ENCODE measurements at regions not wholly inside any gene's neighbourhood (a gene's known extent, or its start where the extent isn't known, plus 50 kb on each side); places are given as distances from the start of the nearest gene placed in this dataset.

- Histone ChIP-seq H3K4me1 (no peaks in the 10 kb centered on the region), H3K9me3 (peaks cover 0 to 4% (median 0%) of the 10 kb centered on the region in 3 donors), H3K27me3 (no peaks in the 10 kb centered on the region), H3K27ac (no peak overlapping the region), H3K4me3 (no peak overlapping the region), H3K36me3 (no peaks in the 10 kb centered on the region)
- TF ChIP-seq CTCF (IDR thresholded peaks at IDR 0.05) (no peak), POLR2A (IDR thresholded peaks at IDR 0.05) (no peak)
- intact Hi-C loops (cut with DNase I): no loop called here
- no peak for DNase-seq
- WGBS, 2 donors: 88 to 96% methylated on average over 2 of the region's 2 CpGs
These were observed 496.9 kb upstream of the ADAMTS16 start for GRCh38 chr5:4643190-4643589.

- Histone ChIP-seq H3K9me3 (peaks cover 0 to 4% (median 0%) of the 10 kb centered on the region in 3 donors), H3K36me3 (no peaks in the 10 kb centered on the region), H3K27me3 (no peaks in the 10 kb centered on the region), H3K4me3 (no peak overlapping the region), H3K4me1 (no peaks in the 10 kb centered on the region), H3K27ac (no peak overlapping the region)
- intact Hi-C loops (cut with DNase I): no loop called here
- TF ChIP-seq POLR2A (IDR thresholded peaks at IDR 0.05): no peak
- no peak for TF ChIP-seq CTCF (IDR thresholded peaks at IDR 0.05)
- 92 to 93% methylated on average over 15 to 16 of the region's 17 CpGs for WGBS, 2 donors
- DNase-seq: no peak
These were observed 496.2 kb upstream of the ADAMTS16 start for GRCh38 chr5:4643960-4644359.

GRCh38 chr5:4646715-4647375, 493.3 kb upstream of the ADAMTS16 start:
- Histone ChIP-seq H3K9me3 (peaks cover 0 to 4% (median 0%) of the 10 kb centered on the region in 3 donors), H3K4me1 (no peaks in the 10 kb centered on the region), H3K36me3 (no peaks in the 10 kb centered on the region), H3K27me3 (no peaks in the 10 kb centered on the region), H3K4me3 (no peak overlapping the region), H3K27ac (no peak overlapping the region)
- intact Hi-C loops (cut with DNase I): no loop called here
- no peak for DNase-seq
- 59 to 71% methylated on average over 8 of the region's 8 CpGs for WGBS, 2 donors
- TF ChIP-seq CTCF (IDR thresholded peaks at IDR 0.05) (no peak), POLR2A (IDR thresholded peaks at IDR 0.05) (no peak)

- H3K4me3 ChIP-seq: no peak overlapping the region
- no peaks in the 10 kb centered on the region for H3K27me3 ChIP-seq
- no peak for DNase-seq
- H3K9me3 ChIP-seq: peaks cover 0 to 4% (median 0%) of the 10 kb centered on the region in 3 donors
- 81 to 90% methylated on average over 7 of the region's 7 CpGs for WGBS, 2 donors
- intact Hi-C loops (cut with DNase I): no loop called here
- H3K4me1 ChIP-seq: no peaks in the 10 kb centered on the region
- no peak overlapping the region for H3K27ac ChIP-seq
- H3K36me3 ChIP-seq: no peaks in the 10 kb centered on the region
- TF ChIP-seq POLR2A (IDR thresholded peaks at IDR 0.05): no peak
- TF ChIP-seq CTCF (IDR thresholded peaks at IDR 0.05): no peak
These were observed 492.2 kb upstream of the ADAMTS16 start for GRCh38 chr5:4647955-4648354.

GRCh38 chr5:4651806-4652565, 488.1 kb upstream of the ADAMTS16 start:
- Histone ChIP-seq H3K4me3 (no peak overlapping the region), H3K4me1 (no peaks in the 10 kb centered on the region), H3K27me3 (no peaks in the 10 kb centered on the region), H3K27ac (no peak overlapping the region), H3K36me3 (no peaks in the 10 kb centered on the region), H3K9me3 (no peaks in the 10 kb centered on the region)
- no peak for DNase-seq
- 38% methylated on average over 6 of the region's 6 CpGs for WGBS, 2 donors
- TF ChIP-seq POLR2A (IDR thresholded peaks at IDR 0.05): no peak
- TF ChIP-seq CTCF (IDR thresholded peaks at IDR 0.05): no peak
- intact Hi-C loops (cut with DNase I): no loop called here

Measured in esophagus squamous epithelium (tissue), 5 donors.